ENCODE measurements at regions not wholly inside any gene's neighbourhood (a gene's known extent, or its start where the extent isn't known, plus 50 kb on each side); places are given as distances from the start of the nearest gene placed in this dataset.

DNA sequence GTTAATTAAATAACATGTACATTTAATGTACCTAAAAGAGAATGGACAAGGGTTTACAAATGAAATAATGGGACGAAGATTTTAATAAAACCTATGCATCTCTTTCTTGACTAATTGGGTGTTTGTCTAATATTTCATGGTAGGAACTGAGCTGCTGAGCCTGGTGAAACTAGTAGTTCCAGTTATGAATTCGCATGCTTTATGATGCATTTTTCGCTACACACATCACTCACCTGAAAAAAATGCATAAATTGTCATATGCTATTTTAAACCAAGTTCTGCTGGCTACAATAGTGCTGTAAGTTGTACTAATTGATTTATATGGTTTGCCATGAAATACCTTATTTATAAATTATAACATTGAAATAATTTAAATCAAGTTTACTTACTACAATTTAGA is 806.8 kb upstream of the SLITRK5 start:
- TF ChIP-seq, protein P1, sequence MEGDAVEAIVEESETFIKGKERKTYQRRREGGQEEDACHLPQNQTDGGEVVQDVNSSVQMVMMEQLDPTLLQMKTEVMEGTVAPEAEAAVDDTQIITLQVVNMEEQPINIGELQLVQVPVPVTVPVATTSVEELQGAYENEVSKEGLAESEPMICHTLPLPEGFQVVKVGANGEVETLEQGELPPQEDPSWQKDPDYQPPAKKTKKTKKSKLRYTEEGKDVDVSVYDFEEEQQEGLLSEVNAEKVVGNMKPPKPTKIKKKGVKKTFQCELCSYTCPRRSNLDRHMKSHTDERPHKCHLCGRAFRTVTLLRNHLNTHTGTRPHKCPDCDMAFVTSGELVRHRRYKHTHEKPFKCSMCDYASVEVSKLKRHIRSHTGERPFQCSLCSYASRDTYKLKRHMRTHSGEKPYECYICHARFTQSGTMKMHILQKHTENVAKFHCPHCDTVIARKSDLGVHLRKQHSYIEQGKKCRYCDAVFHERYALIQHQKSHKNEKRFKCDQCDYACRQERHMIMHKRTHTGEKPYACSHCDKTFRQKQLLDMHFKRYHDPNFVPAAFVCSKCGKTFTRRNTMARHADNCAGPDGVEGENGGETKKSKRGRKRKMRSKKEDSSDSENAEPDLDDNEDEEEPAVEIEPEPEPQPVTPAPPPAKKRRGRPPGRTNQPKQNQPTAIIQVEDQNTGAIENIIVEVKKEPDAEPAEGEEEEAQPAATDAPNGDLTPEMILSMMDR (IDR thresholded peaks at IDR 0.05) = no peak
- TF ChIP-seq POLR2AphosphoS5 (IDR thresholded peaks at IDR 0.05; ENCODE audit: low read depth, low read length) (no peak), SIN3A (IDR thresholded peaks at IDR 0.05; ENCODE audit: borderline replicate concordance, insufficient read depth, low read depth, low read length) (no peak), TCF7L2 (IDR thresholded peaks at IDR 0.05; ENCODE audit: low read depth, low read length) (no peak)
- TF ChIP-seq, protein P2, sequence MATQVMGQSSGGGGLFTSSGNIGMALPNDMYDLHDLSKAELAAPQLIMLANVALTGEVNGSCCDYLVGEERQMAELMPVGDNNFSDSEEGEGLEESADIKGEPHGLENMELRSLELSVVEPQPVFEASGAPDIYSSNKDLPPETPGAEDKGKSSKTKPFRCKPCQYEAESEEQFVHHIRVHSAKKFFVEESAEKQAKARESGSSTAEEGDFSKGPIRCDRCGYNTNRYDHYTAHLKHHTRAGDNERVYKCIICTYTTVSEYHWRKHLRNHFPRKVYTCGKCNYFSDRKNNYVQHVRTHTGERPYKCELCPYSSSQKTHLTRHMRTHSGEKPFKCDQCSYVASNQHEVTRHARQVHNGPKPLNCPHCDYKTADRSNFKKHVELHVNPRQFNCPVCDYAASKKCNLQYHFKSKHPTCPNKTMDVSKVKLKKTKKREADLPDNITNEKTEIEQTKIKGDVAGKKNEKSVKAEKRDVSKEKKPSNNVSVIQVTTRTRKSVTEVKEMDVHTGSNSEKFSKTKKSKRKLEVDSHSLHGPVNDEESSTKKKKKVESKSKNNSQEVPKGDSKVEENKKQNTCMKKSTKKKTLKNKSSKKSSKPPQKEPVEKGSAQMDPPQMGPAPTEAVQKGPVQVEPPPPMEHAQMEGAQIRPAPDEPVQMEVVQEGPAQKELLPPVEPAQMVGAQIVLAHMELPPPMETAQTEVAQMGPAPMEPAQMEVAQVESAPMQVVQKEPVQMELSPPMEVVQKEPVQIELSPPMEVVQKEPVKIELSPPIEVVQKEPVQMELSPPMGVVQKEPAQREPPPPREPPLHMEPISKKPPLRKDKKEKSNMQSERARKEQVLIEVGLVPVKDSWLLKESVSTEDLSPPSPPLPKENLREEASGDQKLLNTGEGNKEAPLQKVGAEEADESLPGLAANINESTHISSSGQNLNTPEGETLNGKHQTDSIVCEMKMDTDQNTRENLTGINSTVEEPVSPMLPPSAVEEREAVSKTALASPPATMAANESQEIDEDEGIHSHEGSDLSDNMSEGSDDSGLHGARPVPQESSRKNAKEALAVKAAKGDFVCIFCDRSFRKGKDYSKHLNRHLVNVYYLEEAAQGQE (IDR thresholded peaks at IDR 0.05; ENCODE audit: insufficient read depth in 1 of 2, low read depth in 2 of 2, low read length in 1 of 2) = no peak
